GM18511 (cell line): ENCODE measurements at regions not wholly inside any gene's neighbourhood (a gene's known extent, or its start where the extent isn't known, plus 50 kb on each side); places are given as distances from the start of the nearest gene placed in this dataset.
"Not testable (repeated sequence)": the region's sequence is repeated elsewhere in the genome, so short reads cannot be mapped to it uniquely, and the experiment has no call there.

ENCODE experiments used
- ATAC-seq: cut with Tn5 transposase; IDR thresholded peaks from one replicate; pipeline ENCODE4 v1.9.1; 2021; ENCODE audit warnings: mild to moderate bottlenecking, moderate library complexity; ENCODE audit not compliant: unreplicated experiment

DNA sequence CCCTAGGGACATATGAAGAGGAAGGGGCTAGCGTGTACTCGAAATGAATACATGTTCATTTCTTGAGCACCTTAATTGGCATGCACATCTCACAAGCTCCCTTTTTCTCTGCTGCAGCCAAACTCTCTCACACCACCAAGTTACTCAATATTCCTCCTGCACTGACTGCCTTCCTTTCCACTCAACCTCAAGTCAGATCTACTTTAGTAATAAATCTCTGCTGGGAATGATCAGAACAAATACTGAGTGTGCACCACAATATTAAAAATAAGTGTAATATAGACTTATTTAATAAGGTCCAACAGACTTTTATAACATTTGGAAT, 995.8 kb upstream of the WWC1 start:
- ATAC-seq, result no peak

DNA sequence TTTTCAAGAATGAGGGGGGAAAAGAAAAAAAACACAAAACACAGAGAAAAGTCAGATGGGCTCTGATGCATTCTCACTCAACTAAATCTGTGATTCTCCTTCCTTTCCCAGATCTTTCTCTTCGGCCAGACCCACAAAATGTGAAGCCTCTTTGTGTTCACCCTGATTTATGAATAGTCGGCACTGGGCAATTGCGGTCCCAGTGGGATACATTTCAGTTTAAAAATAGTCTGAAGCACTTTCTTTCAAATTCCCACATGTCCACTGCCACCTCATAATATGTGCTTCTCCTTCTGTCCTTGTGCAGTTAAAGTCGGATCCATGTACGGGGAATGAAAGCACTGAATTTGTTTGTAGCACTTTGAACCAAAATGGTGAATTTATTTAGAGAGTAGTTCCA, 995.4 kb upstream of the WWC1 start:
- no peak for ATAC-seq

DNA sequence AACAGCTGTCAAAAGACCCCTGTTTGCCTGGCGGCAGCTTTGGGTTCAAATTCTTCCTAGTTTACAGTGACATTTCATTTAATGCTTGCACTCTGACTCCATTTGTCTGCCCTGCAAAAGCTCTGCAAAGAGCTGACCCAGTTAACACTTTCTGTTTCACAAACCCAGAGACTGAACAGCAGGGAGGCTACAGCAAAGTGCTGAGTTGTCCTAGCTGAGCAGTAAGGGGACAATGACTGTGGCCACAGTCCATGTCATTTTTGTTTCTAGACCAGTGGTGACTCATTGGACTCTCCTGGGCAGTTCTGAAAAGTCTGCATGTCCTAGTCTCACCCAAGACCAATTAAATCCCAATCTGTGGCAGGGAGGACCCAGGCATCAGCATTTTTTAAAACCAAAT, 994.8 kb upstream of the WWC1 start:
- no peak for ATAC-seq

DNA sequence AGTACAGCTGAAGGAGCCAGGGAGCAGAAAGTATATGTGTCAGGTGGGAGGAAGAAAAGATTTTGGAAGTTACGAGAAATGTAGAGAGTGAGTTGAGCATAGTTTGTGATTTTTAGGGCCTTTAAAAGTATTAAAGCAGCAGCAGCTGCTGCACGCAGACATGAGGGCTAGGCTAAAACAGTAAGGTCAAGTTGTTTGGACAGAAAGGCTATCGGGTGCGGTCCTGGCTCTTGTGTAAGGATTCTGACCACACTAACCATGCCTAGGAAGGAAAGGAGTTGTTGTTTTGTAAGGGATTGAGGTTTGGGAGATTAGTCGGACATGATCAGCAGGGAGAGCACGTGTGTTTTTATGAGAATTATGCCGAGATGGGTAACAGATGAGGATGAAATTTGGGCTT, 991.6 kb upstream of the WWC1 start:
- ATAC-seq, result not testable (repeated sequence)

DNA sequence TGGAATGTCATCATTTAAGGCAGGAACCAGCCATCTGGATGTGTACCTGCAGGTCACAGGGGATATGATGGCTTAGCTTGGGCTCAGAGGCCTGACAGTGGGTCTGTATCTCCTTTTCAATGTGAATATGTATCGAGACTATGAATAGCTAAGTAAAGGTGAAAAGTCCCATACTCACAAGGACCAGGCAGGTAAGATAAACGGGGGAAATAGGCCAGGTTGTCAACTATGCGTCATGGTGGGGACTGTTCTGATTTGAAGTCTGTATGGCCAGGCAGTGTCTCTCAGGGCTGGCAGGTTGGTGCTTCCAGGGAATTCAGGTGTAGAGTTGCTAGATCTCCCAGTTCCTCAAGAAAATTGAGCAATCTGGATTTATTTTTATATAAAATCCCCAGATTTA, 987.9 kb upstream of the WWC1 start:
- no peak for ATAC-seq

DNA sequence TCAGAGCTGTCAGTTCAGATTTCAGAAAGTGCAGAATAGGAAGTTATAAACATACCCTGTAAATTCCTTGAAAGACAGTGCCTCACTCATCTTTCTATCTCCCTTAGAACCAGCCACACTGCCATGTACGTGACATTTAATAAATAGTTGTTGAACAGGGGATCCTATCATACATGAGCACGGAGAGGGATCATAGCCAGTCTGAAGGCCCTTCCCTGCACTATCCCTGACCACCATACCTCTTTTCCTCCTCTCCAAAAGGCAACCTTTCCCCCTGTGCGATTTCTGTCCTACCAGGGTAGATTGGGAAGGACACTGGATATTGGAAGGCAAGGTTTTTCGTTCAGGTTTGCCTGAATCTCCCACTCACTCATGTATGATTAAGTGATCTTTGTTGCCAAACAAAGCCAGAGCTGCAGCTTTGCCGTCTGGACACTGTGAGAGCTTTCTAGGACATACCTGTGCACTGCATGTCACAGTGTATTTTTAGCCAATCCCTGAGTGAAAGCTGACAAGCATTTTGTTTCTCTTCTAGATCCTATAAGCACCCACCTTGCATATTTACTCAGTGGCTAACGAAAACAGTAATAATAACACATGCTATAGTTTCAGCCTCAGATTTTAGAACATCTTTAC, 986.5 kb upstream of the WWC1 start:
- ATAC-seq, result no peak

DNA sequence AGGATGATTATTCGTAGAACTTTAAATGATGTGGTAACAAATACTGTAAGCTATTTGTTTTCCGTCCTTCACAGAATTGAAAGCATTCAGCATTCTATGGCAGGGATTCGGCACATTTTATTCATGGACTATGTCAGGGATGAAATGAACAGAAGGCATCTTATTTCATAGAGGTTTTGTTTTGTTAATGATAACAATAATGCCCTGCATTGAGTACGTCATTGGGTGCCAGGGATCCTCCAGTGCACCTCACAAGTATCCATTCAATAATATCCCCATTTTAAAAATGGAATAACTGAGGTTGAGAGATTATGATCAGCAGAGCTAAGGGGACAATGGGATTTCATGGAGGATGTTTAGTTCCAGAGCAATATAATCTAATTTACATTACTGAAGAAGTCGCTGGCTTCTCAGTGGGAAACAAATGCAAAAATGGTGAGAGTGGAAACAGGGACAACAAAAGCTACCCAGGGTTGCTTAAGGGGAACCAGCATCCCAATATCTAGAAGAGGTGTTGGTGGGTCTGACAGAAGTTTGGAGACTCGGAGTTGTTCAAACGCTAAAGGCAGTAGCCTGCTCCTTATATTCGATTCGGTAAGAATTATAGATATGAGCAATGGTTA, 985.7 kb upstream of the WWC1 start:
- ATAC-seq, result no peak

DNA sequence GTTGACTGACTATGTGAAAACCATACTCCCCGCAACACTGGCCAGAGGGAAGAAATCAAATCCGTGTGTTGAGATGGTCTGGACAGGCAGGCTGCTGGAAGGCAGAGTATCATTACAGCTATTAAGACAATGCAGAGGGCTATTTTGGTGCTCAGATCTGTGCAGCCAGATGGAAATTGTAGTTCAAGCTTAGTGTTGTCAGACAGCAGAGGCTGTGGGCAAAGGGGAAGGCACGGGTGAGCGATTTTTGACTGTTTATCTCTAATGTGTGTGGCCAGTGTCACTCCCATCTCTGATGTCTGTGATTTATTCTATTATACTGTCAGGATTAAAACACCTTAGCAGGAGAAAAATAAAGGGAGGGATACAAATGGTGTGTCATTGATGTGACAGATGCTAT, 984.4 kb upstream of the WWC1 start:
- ATAC-seq, result no peak

DNA sequence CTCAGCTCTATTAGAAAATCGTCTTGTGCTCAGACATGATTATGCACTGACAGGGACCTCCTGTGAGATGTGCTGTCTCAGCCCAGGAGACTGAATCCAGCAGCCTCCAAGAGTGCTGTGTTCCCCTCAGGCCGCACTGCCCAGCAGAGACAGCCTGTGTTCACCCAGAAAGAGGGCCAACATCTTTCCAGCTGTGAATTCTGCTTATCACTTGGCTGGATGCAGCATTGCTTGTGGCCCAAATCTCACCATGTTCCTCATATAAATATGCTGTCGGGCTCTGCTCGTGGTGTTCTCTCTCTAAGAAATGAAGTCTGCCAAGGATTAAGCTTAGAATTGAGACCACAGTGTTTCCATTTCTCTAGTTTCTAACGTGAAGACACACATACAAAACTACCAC, 983.0 kb upstream of the WWC1 start:
- ATAC-seq, result no peak

DNA sequence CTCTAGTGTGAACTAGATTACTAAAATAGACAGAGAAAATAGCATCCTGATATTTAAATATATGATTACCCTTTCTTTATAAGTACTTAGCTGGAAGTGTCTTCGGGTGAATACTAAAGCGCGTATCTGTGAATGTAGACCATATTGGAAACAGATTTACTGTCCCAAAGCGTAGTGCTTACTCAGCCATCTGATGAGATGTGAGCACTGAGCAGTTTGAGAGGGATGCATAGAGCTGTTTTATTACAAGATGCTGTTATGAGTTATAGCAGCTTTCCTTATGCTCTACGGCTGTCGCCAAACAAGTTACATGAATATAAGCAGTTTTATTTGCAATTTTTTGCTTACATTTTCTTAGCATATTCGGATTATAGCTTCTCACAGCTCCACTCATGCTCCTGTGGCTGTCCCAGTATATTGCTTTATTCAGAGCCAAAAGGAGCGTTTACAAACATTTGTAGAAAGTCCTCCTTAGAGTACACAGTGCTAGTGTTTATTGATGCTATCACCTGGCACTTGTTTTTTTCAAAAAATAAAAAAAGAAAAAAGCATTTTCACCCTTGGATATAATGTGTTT, 981.4 kb upstream of the WWC1 start:
- ATAC-seq, result no peak

DNA sequence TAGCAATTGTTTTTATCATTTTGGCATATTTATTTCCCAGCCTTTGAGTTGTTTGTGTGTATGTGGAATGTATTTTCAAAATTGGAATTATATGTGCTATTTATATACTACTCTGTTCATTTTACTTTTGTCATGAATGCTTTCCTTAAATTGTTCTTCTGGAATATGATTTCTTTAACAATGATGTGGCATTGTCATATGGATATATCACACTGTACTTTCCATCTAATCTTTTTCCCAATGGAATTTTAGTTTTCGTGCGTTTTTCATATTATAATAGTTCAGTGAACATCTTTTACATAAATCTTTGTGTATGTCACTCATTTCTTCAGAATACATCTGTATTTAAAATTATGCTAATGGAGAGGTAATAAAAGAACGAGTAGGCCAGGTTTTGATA, 980.1 kb upstream of the WWC1 start:
- ATAC-seq, result no peak

DNA sequence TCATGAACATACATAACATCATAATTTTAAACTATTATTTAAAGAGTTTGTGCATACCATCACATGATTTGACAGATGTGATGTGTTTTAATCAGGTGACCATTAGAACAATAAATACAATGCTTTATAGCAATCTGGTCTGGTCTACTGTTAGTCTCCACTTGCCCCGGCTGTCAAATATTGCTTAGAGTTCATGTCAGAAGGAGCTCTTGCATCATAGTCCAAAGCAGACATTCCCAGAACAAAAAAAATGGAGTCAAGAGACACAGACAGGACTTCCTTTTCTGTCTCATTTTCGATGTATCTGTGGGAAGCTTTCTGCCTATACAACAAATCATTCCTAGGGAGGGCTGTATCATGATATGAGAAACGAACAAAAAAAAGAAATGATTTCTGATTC, 979.2 kb upstream of the WWC1 start:
- ATAC-seq, result no peak

DNA sequence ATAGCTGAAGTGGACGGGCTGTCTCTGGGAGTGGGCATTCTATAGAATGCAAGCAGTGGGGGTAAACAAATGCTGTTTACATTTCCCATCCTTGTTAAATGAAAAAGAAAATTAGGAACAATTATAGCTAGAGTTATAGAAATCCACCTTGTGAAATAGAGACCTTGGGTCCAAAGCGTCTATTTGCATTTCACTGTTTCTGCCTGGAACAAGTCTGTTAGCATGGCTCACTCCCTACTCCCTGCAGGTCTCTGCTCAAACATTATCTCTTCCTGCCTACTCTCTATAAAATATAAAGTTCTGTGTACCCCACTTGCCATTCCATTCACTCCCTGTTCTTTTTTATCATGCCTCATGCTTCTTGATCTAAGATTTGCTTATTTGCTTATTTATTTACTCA, 975.7 kb upstream of the WWC1 start:
- no peak for ATAC-seq

DNA sequence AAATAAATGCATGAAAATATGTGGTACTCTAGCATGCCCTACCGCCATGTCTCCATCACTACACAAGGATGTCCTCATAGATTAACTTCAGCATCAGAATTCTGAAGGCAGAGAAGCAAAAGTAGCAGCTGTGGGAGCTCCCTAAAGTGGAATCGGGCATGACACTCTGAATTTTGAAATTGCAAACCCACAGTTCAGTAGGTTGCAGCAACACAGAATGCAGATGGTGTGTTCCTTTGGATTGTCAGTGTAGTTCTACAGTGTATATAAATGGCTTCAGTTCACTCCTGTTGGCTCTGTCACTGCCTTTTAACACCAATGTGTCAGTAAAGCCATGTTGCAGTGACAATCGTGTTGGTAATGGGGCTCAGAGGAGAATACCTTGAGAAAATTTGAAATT, 973.6 kb upstream of the WWC1 start:
- ATAC-seq, result no peak

DNA sequence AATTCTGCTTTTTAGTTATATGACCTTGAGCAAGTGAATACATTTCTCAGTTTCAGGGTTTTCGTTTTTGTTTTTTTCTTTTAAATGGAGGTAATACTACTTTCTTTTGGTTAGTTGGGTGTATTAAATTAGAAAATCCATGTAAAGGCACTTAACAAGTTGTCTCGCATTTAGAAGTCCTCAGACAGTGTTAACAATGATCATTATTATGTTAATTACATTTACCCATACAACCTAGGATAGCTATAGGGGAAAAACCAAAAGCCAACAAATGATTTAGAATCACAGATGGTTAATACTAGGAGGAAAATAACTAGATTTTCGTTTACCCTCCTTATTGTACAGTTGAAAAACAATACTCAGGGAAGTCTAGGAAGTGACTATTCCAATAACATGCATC, 972.2 kb upstream of the WWC1 start:
- ATAC-seq, result no peak

DNA sequence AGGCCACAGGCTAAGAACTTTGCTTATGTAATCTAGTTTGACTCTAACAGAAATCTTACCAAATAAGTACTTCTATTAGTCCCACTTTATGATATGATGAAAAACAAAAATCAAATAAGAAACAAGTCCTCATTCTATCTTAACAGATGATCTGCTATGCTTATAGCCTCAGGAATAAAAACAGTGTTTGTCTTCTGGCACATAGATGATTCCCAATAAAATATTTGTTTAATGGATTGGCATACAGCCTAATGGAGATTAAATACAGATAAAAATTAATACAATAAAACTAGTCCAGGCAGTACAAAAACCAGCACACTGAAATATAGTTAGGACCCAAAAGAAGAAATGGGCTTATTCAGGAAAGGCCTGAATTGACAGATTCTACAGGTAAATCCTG, 971.4 kb upstream of the WWC1 start:
- no peak for ATAC-seq

DNA sequence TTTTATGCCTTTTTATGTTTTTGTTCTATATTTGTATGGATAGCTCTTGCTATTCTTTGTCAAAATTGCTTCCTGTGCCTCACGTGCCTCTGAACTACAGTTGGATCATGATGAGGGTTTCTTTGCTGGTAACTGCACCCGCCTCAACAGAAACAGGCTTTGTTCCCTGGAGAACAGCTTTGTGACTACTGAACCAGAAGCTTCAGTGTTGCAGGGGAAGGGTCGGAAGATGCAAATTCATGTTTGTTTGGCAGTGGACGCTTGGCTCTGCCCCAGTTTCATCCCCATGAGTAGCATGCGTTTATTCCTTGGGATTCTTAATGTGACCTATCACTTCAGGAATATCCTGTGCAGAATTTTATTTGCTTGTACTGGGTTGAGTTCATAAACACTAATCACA, 959.1 kb upstream of the WWC1 start:
- ATAC-seq, result no peak

DNA sequence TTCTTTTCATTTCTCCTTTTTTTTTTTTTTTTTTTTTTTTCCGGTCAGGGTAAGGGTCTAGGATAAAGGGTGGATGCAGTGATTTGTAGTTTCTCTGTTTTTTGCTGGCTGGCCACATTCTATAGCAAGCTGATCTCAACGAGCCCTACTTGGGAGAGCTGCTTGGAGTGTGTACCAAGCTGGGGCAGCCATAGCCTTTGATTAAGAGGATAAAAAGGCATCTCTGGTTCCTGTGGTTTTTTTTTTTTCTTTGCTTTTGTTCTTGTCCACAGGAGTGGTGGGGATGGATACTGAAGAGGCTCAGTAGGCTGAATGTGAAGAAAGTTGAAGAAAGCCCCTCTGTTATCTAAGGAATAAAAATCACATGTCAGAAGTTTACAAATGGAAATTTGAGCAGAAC, 955.3 kb upstream of the WWC1 start:
- ATAC-seq, result no peak

DNA sequence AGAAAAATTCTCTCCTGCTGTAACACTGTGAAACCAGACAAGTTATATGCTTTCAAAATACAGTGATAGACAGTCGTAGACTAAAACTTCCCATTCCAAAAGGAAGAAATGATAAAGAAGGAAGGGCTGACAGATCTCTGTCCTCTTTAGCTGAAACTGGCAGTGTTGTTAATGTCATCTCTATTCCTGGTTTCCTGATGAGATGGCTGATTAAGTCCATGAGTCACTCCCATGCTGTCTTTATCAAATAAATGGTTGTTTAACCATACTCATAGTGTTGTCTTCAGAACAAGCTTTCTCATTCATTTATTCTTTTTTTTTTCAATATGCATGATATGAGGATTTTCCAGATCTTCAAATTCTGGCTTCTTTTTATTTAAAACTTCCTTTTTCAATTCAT, 952.2 kb upstream of the WWC1 start:
- ATAC-seq, result no peak

DNA sequence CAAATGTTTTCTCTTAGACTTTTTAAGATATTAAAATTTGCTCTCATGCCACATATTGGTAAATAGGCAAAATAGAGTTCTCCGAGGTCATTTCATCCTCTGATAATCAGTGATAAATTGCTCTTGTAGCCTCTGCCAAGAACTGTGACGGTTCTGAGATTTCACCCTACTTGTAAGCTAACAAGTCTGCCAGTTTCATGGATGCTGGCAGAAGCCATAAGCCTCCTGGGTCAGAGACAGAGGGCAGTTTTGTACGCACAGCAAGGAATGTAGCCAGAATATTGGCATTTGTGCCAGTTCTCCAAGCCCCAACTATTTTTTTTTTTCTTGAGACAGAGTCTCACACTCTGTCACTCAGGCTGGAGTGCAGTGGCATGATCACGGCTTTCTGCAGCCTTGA, 945.0 kb upstream of the WWC1 start:
- no peak for ATAC-seq

DNA sequence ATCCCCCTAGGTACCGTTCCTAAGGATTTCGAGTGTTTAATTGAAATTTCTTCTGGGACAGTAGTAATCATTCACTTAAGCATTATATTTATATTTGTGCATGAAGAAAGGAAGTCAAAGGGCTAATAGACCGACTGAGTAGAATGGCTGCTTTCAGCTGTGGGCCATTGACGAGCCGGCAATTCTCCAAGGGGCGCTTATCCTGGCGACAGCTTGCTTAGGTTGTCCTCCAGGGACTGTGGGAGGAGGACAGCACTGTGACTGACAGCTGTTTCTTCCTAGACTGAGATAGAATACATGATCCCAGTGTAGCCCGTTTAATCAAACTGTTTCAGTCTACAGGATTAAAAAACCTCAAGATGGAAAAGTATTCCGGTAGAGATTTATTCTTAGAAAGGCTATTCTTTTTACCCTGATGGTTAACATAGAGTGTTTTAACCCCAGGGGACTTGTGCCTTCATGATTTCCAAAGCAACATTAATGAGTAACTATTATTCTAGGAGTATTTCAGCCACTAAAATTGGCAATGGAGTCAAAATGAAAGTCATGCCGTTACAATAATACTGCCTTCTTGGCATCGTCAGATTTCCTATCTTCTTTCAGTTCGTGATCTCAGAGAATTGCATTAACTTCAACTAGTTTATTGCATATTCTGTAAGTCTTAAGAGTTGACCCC, 943.1 kb upstream of the WWC1 start:
- no peak for ATAC-seq

DNA sequence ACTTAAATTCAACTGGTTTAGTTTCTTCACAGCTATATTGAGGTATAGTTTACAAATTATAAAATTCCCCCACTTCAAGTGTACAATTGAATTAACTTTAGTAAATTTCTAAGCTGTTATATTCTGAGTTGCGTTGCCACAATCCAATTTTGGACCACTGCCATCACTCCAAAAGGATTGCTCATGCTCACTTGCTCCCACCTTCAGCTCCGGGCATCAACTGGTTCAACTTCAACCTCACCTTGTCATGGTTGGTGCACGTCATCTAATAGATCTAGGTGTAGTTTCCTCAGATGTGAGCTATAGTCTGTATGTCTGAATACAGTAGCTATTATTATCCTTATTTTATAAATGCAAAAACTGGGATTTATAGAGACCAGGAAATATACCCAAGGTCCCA, 942.5 kb upstream of the WWC1 start:
- ATAC-seq, result no peak

DNA sequence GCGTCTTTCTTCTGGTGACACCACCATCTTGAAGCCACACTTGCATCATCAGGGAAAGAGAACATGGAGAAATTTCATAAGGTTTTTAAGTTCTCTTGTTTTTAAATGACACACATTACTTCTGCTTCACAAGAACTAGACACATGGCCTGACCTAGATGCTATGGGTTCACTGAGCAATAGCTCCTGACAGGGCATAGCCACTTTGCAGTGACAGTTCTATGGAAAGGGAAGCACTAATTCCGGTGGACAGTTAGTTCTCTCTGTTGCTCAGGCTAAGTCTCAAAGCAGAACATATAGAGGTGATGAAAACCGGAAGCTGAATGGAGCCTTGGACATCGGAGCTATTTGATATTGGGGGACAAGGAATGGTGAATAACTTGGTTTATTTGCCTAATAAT, 940.1 kb upstream of the WWC1 start:
- no peak for ATAC-seq
